CD4-positive, CD25-positive, alpha-beta regulatory T cell (primary cell): ENCODE measurements at regions not wholly inside any gene's neighbourhood (a gene's known extent, or its start where the extent isn't known, plus 50 kb on each side); places are given as distances from the start of the nearest gene placed in this dataset.

ENCODE experiments used
- ATAC-seq, 2 donors: fragments of 150-1000 bp; cut with Tn5 transposase; one replicate each; pipeline ENCODE4 v1.10.0; 2021; ENCODE audit warnings: low read depth in 2 of 2, moderate number of reproducible peaks in 2 of 2, moderate library complexity in 1 of 2
- DNase-seq, 3 donors: peaks; one replicate each; pipeline versions ENCODE4 v3.0.0 to v3.0.0-alpha.2; 2012 to 2022; ENCODE audit warnings: mixed read lengths in 1 of 3
- H3K27ac ChIP-seq: one replicate; pipeline ENCODE4 v1.7.0; 2013; ENCODE audit warnings: mild to moderate bottlenecking, low read length; ENCODE audit not compliant: insufficient read depth, poor library complexity, severe bottlenecking
- H3K27me3 ChIP-seq: one replicate; pipeline ENCODE4 v1.7.0; 2013; ENCODE audit warnings: low read length; ENCODE audit not compliant: control insufficient read depth, insufficient read depth
- H3K36me3 ChIP-seq: one replicate; pipeline ENCODE4 v1.7.0; 2013; ENCODE audit warnings: mild to moderate bottlenecking, low read length, moderate library complexity; ENCODE audit not compliant: control insufficient read depth, insufficient read depth
- H3K4me1 ChIP-seq: 2 replicates; pipeline ENCODE4 v1.7.0; 2013; ENCODE audit warnings: mild to moderate bottlenecking, low read length; ENCODE audit not compliant: insufficient read depth, control insufficient read depth, poor library complexity, severe bottlenecking
- H3K4me3 ChIP-seq: one replicate; pipeline ENCODE4 v1.7.0; 2013; ENCODE audit warnings: low read depth, mild to moderate bottlenecking, low read length, moderate library complexity
- H3K9me3 ChIP-seq, 2 experiments: 1 replicate in 1 of 2; 2 replicates in 1 of 2; pipeline ENCODE4 v1.7.0; 2013; ENCODE audit warnings: low read length in 2 of 2, mild to moderate bottlenecking in 1 of 2, moderate library complexity in 1 of 2; ENCODE audit not compliant: control insufficient read depth in 2 of 2
- H3K27ac Mint-ChIP-seq, 3 donors: one replicate each; pipeline ENCODE4 v1.8.0; 2020 to 2022; ENCODE audit warnings: mild to moderate bottlenecking in 3 of 3, mixed read lengths in 3 of 3, moderate library complexity in 2 of 3
- H3K27me3 Mint-ChIP-seq: one replicate; pipeline ENCODE4 v1.8.0; 2022; ENCODE audit warnings: mild to moderate bottlenecking, mixed read lengths
- H3K36me3 Mint-ChIP-seq: one replicate; pipeline ENCODE4 v1.8.0; 2020; ENCODE audit warnings: mixed read lengths
- H3K4me1 Mint-ChIP-seq, 4 donors: one replicate each; pipeline ENCODE4 v1.8.0; 2020 to 2022; ENCODE audit warnings: mixed read lengths in 4 of 4, mild to moderate bottlenecking in 1 of 4
- H3K4me3 Mint-ChIP-seq, 4 donors: one replicate each; pipeline ENCODE4 v1.8.0; 2020 to 2022; ENCODE audit warnings: mild to moderate bottlenecking in 4 of 4, mixed read lengths in 4 of 4, moderate library complexity in 3 of 4
- H3K9me3 Mint-ChIP-seq, 7 donors: one replicate each; pipeline ENCODE4 v1.8.0; 2020 to 2022; ENCODE audit warnings: mixed read lengths in 7 of 7, mild to moderate bottlenecking in 3 of 7, moderate library complexity in 2 of 7

DNA sequence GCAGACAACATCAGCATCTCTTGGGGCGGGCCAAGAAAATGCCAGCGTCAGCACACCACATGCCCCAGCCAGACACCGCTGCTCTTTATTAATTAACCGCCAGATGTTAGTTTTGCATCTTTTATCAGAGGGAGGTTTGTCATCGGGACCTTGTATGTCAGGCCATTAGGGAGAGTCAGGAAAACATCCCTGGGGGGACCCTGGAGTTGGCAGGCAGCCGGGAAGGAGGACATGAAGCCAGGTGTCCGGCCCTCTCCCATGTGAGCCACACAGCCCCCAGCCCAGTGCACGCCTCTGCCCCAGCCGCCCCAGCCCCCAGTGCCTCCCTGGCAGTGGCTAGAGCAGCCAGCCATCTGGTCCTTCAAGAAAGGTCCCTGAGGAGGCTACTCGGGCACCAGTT, 56.9 kb upstream of the FAM222A start:
- H3K27me3 ChIP-seq: peaks cover 5% of the 10 kb centered on the region
- H3K27ac Mint-ChIP-seq: peak overlapping the region in 1 of 3 donors; percentile 11
- DNase-seq: no peak
- no peaks in the 10 kb centered on the region for H3K36me3 Mint-ChIP-seq
- H3K4me3 Mint-ChIP-seq: no peak overlapping the region
- no peaks in the 10 kb centered on the region for H3K4me1 Mint-ChIP-seq
- H3K27ac ChIP-seq: no peak overlapping the region
- no peaks in the 10 kb centered on the region for H3K9me3 Mint-ChIP-seq
- H3K4me3 ChIP-seq: no peak overlapping the region
- H3K9me3 ChIP-seq: no peaks in the 10 kb centered on the region
- peaks cover 5% of the 10 kb centered on the region for H3K27me3 Mint-ChIP-seq
- no peak for ATAC-seq
- H3K4me1 ChIP-seq: no peaks in the 10 kb centered on the region
- no peaks in the 10 kb centered on the region for H3K36me3 ChIP-seq

DNA sequence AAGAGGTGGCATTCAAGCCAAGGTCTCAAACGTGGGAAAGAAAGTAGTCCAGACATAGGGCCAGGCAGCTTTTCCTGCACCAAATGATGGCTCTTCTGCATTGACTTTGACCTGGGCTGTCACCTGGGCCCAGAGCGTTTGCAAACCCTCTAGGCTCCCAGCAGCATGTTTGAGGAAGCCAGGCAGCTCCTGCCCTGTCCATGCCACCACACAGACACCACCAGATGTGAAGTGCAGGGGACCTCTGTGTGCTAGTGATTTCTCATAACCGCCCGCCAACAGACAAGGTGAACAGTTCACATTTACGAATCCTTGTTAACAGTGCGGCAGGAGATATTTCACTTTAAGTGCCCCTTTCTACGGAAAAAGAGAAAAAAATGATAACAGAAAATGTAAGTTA, 49.8 kb upstream of the FAM222A start:
- no peaks in the 10 kb centered on the region for H3K27me3 Mint-ChIP-seq
- no peaks in the 10 kb centered on the region for H3K9me3 ChIP-seq
- H3K4me1 Mint-ChIP-seq: no peaks in the 10 kb centered on the region
- H3K36me3 ChIP-seq: no peaks in the 10 kb centered on the region
- no peaks in the 10 kb centered on the region for H3K4me1 ChIP-seq
- H3K27ac Mint-ChIP-seq: no peak overlapping the region
- H3K9me3 Mint-ChIP-seq: no peaks in the 10 kb centered on the region
- no peak overlapping the region for H3K4me3 ChIP-seq
- no peaks in the 10 kb centered on the region for H3K36me3 Mint-ChIP-seq
- H3K27ac ChIP-seq: no peak overlapping the region
- DNase-seq (no peak), ATAC-seq (no peak)
- H3K27me3 ChIP-seq: no peaks in the 10 kb centered on the region
- H3K4me3 Mint-ChIP-seq: no peak overlapping the region
